ENCODE measurements at regions not wholly inside any gene's neighbourhood (a gene's known extent, or its start where the extent isn't known, plus 50 kb on each side); places are given as distances from the start of the nearest gene placed in this dataset.

GRCh38 chr5:21398511-21398910 is 1410.5 kb upstream of the CDH18 start:
- TF ChIP-seq EGR1 (IDR thresholded peaks at IDR 0.05), result no peak
- TF ChIP-seq ZBTB7A (IDR thresholded peaks at IDR 0.05; ENCODE audit: low read depth), result no peak
- no peak for TF ChIP-seq CEBPB (IDR thresholded peaks at IDR 0.05)
- no peak for TF ChIP-seq EP300 (IDR thresholded peaks at IDR 0.05; ENCODE audit: borderline replicate concordance)
- TF ChIP-seq TAF1 (IDR thresholded peaks at IDR 0.05; ENCODE audit: low read depth), result no peak
- no peak for TF ChIP-seq USF1 (IDR thresholded peaks at IDR 0.05)
- TF ChIP-seq REST (IDR thresholded peaks at IDR 0.05; ENCODE audit: low read depth), result no peak
- no peak for TF ChIP-seq RAD21 (IDR thresholded peaks at IDR 0.05; ENCODE audit: low read depth)
- TF ChIP-seq CREB1 (IDR thresholded peaks at IDR 0.05; ENCODE audit: low read depth), result no peak
- no peak for TF ChIP-seq YY1 (IDR thresholded peaks at IDR 0.05; ENCODE audit: low read depth)

- TF ChIP-seq TCF12 (IDR thresholded peaks at IDR 0.05; ENCODE audit: low read depth) (no peak), NFIC (IDR thresholded peaks at IDR 0.05) (no peak), REST (IDR thresholded peaks at IDR 0.05; ENCODE audit: low read depth) (no peak), EP300 (IDR thresholded peaks at IDR 0.05; ENCODE audit: borderline replicate concordance) (no peak), MAX (IDR thresholded peaks at IDR 0.05) (no peak), RAD21 (IDR thresholded peaks at IDR 0.05; ENCODE audit: low read depth) (no peak), TEAD4 (IDR thresholded peaks at IDR 0.05) (no peak), FOXM1 (IDR thresholded peaks at IDR 0.05; ENCODE audit: borderline replicate concordance, low read depth) (no peak), EGR1 (IDR thresholded peaks at IDR 0.05) (no peak), CEBPB (IDR thresholded peaks at IDR 0.05) (no peak), CREB1 (IDR thresholded peaks at IDR 0.05; ENCODE audit: low read depth) (no peak), TAF1 (IDR thresholded peaks at IDR 0.05; ENCODE audit: low read depth) (no peak)
Measured at GRCh38 chr5:21397693-21398092, 1409.7 kb upstream of the CDH18 start.

- TF ChIP-seq RAD21 (IDR thresholded peaks at IDR 0.05; ENCODE audit: low read depth), result peak; percentile 55
- TF ChIP-seq EP300 (IDR thresholded peaks at IDR 0.05; ENCODE audit: borderline replicate concordance), result no peak
Measured at GRCh38 chr5:21391506-21391905, 1403.5 kb upstream of the CDH18 start.

GRCh38 chr5:21340233-21340632 is 1352.2 kb upstream of the CDH18 start:
- TF ChIP-seq CEBPB (IDR thresholded peaks at IDR 0.05), result peak; percentile 59

- TF ChIP-seq RAD21 (IDR thresholded peaks at IDR 0.05; ENCODE audit: low read depth) (no peak), TCF12 (IDR thresholded peaks at IDR 0.05; ENCODE audit: low read depth) (no peak), FOXM1 (IDR thresholded peaks at IDR 0.05; ENCODE audit: borderline replicate concordance, low read depth) (no peak), TAF1 (IDR thresholded peaks at IDR 0.05; ENCODE audit: low read depth) (no peak), EGR1 (IDR thresholded peaks at IDR 0.05) (no peak), TEAD4 (IDR thresholded peaks at IDR 0.05) (no peak), CEBPB (IDR thresholded peaks at IDR 0.05) (no peak), EP300 (IDR thresholded peaks at IDR 0.05; ENCODE audit: borderline replicate concordance) (no peak), USF1 (IDR thresholded peaks at IDR 0.05) (no peak), REST (IDR thresholded peaks at IDR 0.05; ENCODE audit: low read depth) (no peak), CREB1 (IDR thresholded peaks at IDR 0.05; ENCODE audit: low read depth) (no peak), YY1 (IDR thresholded peaks at IDR 0.05; ENCODE audit: low read depth) (no peak), NFIC (IDR thresholded peaks at IDR 0.05) (no peak), ZBTB7A (IDR thresholded peaks at IDR 0.05; ENCODE audit: low read depth) (no peak), MAX (IDR thresholded peaks at IDR 0.05) (no peak)
Measured at GRCh38 chr5:21263361-21263760, 1275.4 kb upstream of the CDH18 start.

All from Ishikawa (cell line).